Brain microvascular endothelial cell (primary cell): ENCODE measurements at regions not wholly inside any gene's neighbourhood (a gene's known extent, or its start where the extent isn't known, plus 50 kb on each side); places are given as distances from the start of the nearest gene placed in this dataset.

ENCODE experiments used
- DNase-seq: peaks from one replicate; pipeline ENCODE4 v3.0.0-alpha.2; 2020
- H3K27ac ChIP-seq: fragments of 250-450 bp; sonication (Bioruptor Pico); 2 replicates; pipeline ENCODE4 v1.5.1; 2020; ENCODE audit warnings: mild to moderate bottlenecking, moderate library complexity
- H3K27me3 ChIP-seq: fragments of 250-450 bp; sonication (Bioruptor Pico); replicated peaks from 2 replicates; pipeline ENCODE4 v1.5.1; 2020; ENCODE audit warnings: mild to moderate bottlenecking
- H3K36me3 ChIP-seq: fragments of 250-450 bp; sonication (Bioruptor Pico); replicated peaks from 2 replicates; pipeline ENCODE4 v1.5.1; 2020; ENCODE audit warnings: mild to moderate bottlenecking
- H3K4me3 ChIP-seq: 2 replicates; pipeline ENCODE4 v1.5.1; 2011; ENCODE audit warnings: low read depth, mild to moderate bottlenecking, control low read depth, low read length, moderate library complexity
- CTCF ChIP-seq: IDR thresholded peaks from 2 replicates; pipeline ENCODE4 v1.5.1; 2011; ENCODE audit warnings: low read depth, mild to moderate bottlenecking, moderate library complexity, low read length, control low read depth, inconsistent platforms; ENCODE audit errors: missing control alignments
- in situ Hi-C: cut with HindIII; loops from 2 replicates; pipeline ENCODE4 v1.10.0; 2017; ENCODE audit warnings: low sequenced_read_pairs, low pct_ligation_motif_present

- no peak for DNase-seq
- H3K27ac ChIP-seq: no peak overlapping the region
- H3K27me3 ChIP-seq: no peaks in the 10 kb centered on the region
- H3K4me3 ChIP-seq: no peak overlapping the region
- TF ChIP-seq CTCF: no peak
- peaks cover 22% of the 10 kb centered on the region for H3K36me3 ChIP-seq
- in situ Hi-C loops: no loop called here
These were observed 258.8 kb downstream of the GLI2 start for GRCh38 chr2:120994301-120994995.

GRCh38 chr2:120995152-120995551, 259.5 kb downstream of the GLI2 start:
- Histone ChIP-seq H3K4me3 (no peak overlapping the region), H3K27ac (no peak overlapping the region), H3K27me3 (no peaks in the 10 kb centered on the region), H3K36me3 (peaks cover 15% of the 10 kb centered on the region)
- in situ Hi-C loops: no loop called here
- TF ChIP-seq CTCF: no peak
- no peak for DNase-seq

- DNase-seq: no peak
- no peak overlapping the region for H3K27ac ChIP-seq
- no peaks in the 10 kb centered on the region for H3K27me3 ChIP-seq
- TF ChIP-seq CTCF: no peak
- H3K4me3 ChIP-seq: no peak overlapping the region
- H3K36me3 ChIP-seq: peaks cover 11% of the 10 kb centered on the region
- in situ Hi-C loops: no loop called here
These were observed 260.1 kb downstream of the GLI2 start for GRCh38 chr2:120995656-120996190.

GRCh38 chr2:120999377-121000097, 263.9 kb downstream of the GLI2 start:
- Histone ChIP-seq H3K36me3 (no peaks in the 10 kb centered on the region), H3K27ac (no peak overlapping the region), H3K27me3 (no peaks in the 10 kb centered on the region), H3K4me3 (no peak overlapping the region)
- DNase-seq: no peak
- in situ Hi-C loops: no loop called here
- no peak for TF ChIP-seq CTCF

GRCh38 chr2:121000804-121001203, 265.1 kb downstream of the GLI2 start:
- Histone ChIP-seq H3K27me3 (no peaks in the 10 kb centered on the region), H3K27ac (no peak overlapping the region), H3K4me3 (no peak overlapping the region), H3K36me3 (no peaks in the 10 kb centered on the region)
- DNase-seq: no peak
- TF ChIP-seq CTCF: no peak
- in situ Hi-C loops: no loop called here

- no peaks in the 10 kb centered on the region for H3K36me3 ChIP-seq
- H3K27ac ChIP-seq: no peak overlapping the region
- H3K27me3 ChIP-seq: no peaks in the 10 kb centered on the region
- no peak overlapping the region for H3K4me3 ChIP-seq
- no peak for DNase-seq
- in situ Hi-C loops: no loop called here
- TF ChIP-seq CTCF: no peak
These were observed 266.0 kb downstream of the GLI2 start for GRCh38 chr2:121001641-121002040.
